ENCODE measurements at regions not wholly inside any gene's neighbourhood (a gene's known extent, or its start where the extent isn't known, plus 50 kb on each side); places are given as distances from the start of the nearest gene placed in this dataset.

GRCh38 chr17:36752096-36752888 lies 150.9 kb downstream of the MRM1 start:
- TF ChIP-seq CTCF (IDR thresholded peaks at IDR 0.05), result no peak
- TF ChIP-seq POLR2A (IDR thresholded peaks at IDR 0.05), result no peak
- TF ChIP-seq POLR2AphosphoS5 (IDR thresholded peaks at IDR 0.05), result no peak
- TF ChIP-seq EP300 (IDR thresholded peaks at IDR 0.05), result no peak
